ENCODE measurements at regions not wholly inside any gene's neighbourhood (a gene's known extent, or its start where the extent isn't known, plus 50 kb on each side); places are given as distances from the start of the nearest gene placed in this dataset.
"Not testable (repeated sequence)": the region's sequence is repeated elsewhere in the genome, so short reads cannot be mapped to it uniquely, and the experiment has no call there.

DNA sequence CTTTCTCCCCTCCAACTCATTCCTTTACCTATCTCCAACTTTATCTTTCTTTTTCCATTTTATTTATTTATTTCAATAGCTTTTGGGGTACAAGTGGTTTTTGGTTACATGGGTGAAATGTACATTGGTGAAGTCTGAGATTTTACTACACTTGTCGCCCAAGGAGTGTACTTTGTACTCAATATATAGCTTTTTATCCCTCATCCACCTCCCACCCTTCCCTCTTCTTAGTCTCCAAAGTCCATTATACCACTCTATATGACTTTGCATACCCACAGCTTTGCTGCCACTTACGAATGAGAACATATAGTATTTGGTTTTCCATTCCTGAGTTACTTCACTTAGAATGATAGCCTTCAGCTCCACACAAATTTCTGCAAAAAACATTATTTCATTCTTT is 152.6 kb upstream of the NUDT4 start:
- Mint-ChIP-seq H3K9me3 (peaks cover 3 to 19% (median 9%) of the 10 kb centered on the region in 9 donors), H3K27ac (no peak overlapping the region), H3K27me3 (no peaks in the 10 kb centered on the region), H3K4me1 (peaks cover 0 to 14% (median 2%) of the 10 kb centered on the region in 4 donors), H3K36me3 (peaks cover 0 to 8% (median 7%) of the 10 kb centered on the region in 3 donors), H3K4me3 (no peak overlapping the region)
- DNase-seq (no peak), ATAC-seq (no peak)
- POLR2A ChIA-PET, result no interaction called here

DNA sequence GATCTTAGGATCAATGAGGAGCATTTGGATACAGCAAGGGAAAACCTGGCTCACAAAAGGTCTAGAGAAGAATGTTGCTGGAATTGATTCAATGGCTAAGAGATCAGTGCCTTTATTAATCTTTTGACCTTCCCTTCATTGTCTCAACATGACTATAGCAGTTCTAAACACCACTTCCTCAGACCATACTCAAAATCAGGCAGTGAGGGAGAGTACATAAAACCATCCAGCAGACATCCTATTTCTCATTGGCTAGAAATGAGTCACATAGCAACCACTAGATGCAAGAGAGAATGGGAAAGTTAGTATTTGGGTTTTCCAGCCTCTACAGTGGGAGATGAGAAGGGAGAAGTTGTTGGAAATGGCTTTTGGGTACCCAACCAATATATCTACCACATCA is 151.4 kb upstream of the NUDT4 start:
- Mint-ChIP-seq H3K4me1 (peaks cover 0 to 14% (median 2%) of the 10 kb centered on the region in 4 donors), H3K4me3 (no peak overlapping the region), H3K36me3 (peaks cover 0 to 7% (median 6%) of the 10 kb centered on the region in 3 donors), H3K9me3 (peaks cover 2 to 18% (median 7%) of the 10 kb centered on the region in 9 donors), H3K27ac (no peak overlapping the region), H3K27me3 (no peaks in the 10 kb centered on the region)
- no peak for DNase-seq
- no peak for ATAC-seq
- POLR2A ChIA-PET, result no interaction called here

DNA sequence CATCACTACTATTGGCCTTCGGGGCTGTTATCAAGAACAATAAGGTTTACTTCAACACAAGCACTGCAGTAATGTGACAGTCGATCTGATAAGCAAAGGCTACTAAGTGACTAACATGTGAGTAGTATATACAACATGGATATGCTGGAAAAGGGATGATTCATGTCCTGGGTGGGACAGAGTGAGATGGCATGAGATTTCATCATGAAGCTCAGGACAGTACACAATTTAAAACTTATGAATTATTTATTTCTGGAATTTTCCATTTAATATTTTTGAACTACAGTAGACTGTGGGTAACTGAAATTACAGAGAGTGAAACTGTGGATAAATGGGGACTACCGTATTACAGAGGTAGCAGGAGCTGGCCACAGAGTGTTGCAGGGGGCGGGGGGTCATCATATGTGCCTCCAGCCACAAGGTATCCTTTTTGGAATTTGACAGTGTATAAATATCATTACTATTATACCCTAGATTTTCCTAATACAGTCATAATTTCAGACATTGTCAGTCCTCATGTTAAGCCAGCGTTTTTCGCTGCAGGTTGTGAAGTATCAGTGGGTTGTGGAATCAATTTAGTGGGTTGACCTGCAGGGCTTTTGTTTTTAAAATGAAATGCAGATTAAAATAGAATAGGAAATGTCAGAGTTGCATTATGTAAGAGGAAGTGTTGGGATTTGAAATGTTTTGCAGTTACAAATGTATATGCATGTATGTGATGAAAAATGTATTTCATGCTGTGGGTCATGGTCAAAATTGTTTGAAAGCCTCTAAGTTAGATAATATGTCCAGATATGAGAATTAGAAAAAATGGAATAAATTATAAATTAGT is 148.0 kb upstream of the NUDT4 start:
- Mint-ChIP-seq H3K27ac (no peak overlapping the region), H3K27me3 (peaks cover 0 to 2% (median 0%) of the 10 kb centered on the region in 5 donors), H3K36me3 (no peaks in the 10 kb centered on the region), H3K9me3 (peaks cover 0 to 11% (median 3%) of the 10 kb centered on the region in 9 donors), H3K4me1 (peaks cover 0 to under 1% (median 0%) of the 10 kb centered on the region in 4 donors), H3K4me3 (no peak overlapping the region)
- POLR2A ChIA-PET, result no interaction called here
- no peak for ATAC-seq
- no peak for DNase-seq

DNA sequence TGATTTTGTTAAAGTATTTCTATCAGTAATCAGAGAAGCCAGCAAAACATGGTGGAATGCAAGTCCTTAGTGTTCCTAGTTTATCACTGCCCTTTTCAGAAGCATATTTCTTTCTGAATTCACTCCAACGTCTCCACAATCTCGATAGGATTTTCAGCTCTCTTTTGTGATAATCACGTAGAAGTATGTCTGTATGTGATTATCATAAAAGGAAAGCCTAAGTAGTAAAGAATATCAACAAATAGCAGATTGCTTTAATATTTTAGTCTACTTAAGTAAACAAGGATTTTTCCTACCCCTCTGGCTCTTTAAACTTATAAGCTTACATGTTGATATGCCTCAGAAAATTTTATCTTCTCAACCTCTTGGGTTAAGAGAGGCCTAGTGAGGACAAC is 147.4 kb upstream of the NUDT4 start:
- H3K4me3 Mint-ChIP-seq, result no peak overlapping the region
- ATAC-seq, result no peak
- no peak for DNase-seq
- no peaks in the 10 kb centered on the region for H3K4me1 Mint-ChIP-seq
- H3K27ac Mint-ChIP-seq, result no peak overlapping the region
- H3K36me3 Mint-ChIP-seq, result no peaks in the 10 kb centered on the region
- H3K27me3 Mint-ChIP-seq, result peaks cover 0 to 2% (median 0%) of the 10 kb centered on the region in 5 donors
- peaks cover 0 to 11% (median 3%) of the 10 kb centered on the region in 9 donors for H3K9me3 Mint-ChIP-seq
- POLR2A ChIA-PET, result no interaction called here

DNA sequence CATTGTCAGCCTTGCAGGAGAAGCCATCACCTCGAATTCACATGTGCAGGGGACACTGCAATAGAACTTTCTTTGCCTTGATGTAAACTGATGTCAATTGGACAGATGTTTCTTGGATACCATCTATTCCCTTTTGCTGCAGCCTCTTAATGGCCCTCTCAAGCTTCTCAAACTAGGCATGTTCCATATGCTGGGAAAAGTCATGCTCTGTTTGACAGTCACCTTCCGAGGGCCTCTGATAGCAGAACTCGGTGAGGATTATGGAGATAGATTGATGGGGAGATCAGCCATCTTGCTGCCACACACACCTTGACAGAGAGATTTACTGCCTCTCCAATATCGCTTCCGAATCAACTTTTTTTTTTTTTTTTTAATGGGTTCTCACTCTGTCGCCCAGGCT is 145.8 kb upstream of the NUDT4 start:
- Mint-ChIP-seq H3K4me3 (no peak overlapping the region), H3K36me3 (no peaks in the 10 kb centered on the region), H3K4me1 (no peaks in the 10 kb centered on the region), H3K9me3 (peaks cover 0 to 18% (median 3%) of the 10 kb centered on the region in 9 donors), H3K27ac (peak overlapping the region in 1 of 10 donors; percentile 32), H3K27me3 (peaks cover 0 to 3% (median 0%) of the 10 kb centered on the region in 5 donors)
- ATAC-seq, result no peak
- POLR2A ChIA-PET, result interaction anchor here (0.6 kb wide), 1 partner anchor 47 kb away, joined by 3 read pairs; no protein-coding TSS in a partner anchor
- no peak for DNase-seq

DNA sequence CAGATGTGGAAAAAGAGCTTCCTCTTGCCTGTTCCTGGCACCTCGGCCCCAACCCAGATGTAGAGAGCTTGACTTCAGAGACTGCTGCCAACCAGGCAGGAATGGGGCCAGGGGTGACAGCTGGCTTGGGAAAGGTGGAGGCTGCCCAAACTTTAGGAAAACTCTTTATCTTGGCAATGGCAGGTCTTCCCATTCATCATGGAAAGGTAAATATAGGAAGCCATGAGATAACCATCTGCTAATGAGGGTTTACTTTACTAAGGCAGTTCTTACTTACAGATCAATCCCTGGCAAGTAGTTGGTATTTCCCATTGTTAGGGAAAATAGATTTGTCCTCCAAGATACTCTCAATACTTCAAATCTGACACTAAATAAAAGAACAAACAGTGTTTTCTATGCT is 143.1 kb upstream of the NUDT4 start:
- H3K27me3 Mint-ChIP-seq, result peaks cover 0 to 3% (median 0%) of the 10 kb centered on the region in 5 donors
- no peaks in the 10 kb centered on the region for H3K4me1 Mint-ChIP-seq
- POLR2A ChIA-PET, result no interaction called here
- H3K4me3 Mint-ChIP-seq, result no peak overlapping the region
- peaks cover 0 to 29% (median 3%) of the 10 kb centered on the region in 9 donors for H3K9me3 Mint-ChIP-seq
- ATAC-seq (no peak), DNase-seq (no peak)
- no peaks in the 10 kb centered on the region for H3K36me3 Mint-ChIP-seq
- H3K27ac Mint-ChIP-seq, result no peak overlapping the region

DNA sequence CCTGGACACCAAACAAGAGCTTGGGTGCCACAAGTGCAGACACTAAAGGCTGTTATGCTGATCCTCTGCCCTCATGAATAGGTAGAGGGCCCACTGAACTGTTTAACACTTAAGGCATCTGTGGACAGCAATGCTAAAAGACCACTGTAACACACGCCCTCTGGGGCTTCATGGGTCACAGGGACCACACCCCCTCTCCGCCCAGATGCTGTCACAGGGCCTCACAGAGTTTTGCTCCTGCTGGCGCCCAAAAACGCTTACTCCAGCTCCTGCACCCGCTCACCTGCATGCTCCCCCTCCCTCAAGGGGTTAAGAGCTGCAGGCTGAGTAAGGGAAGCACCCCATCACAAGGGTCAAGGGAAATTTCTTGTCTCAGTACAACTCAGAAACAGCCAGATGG is 141.8 kb upstream of the NUDT4 start:
- DNase-seq (no peak), ATAC-seq (no peak)
- no peak overlapping the region for H3K27ac Mint-ChIP-seq
- peaks cover 0 to 32% (median 7%) of the 10 kb centered on the region in 9 donors for H3K9me3 Mint-ChIP-seq
- no peaks in the 10 kb centered on the region for H3K36me3 Mint-ChIP-seq
- POLR2A ChIA-PET, result no interaction called here
- no peaks in the 10 kb centered on the region for H3K4me1 Mint-ChIP-seq
- H3K4me3 Mint-ChIP-seq, result no peak overlapping the region
- peaks cover 0 to 3% (median 0%) of the 10 kb centered on the region in 5 donors for H3K27me3 Mint-ChIP-seq

DNA sequence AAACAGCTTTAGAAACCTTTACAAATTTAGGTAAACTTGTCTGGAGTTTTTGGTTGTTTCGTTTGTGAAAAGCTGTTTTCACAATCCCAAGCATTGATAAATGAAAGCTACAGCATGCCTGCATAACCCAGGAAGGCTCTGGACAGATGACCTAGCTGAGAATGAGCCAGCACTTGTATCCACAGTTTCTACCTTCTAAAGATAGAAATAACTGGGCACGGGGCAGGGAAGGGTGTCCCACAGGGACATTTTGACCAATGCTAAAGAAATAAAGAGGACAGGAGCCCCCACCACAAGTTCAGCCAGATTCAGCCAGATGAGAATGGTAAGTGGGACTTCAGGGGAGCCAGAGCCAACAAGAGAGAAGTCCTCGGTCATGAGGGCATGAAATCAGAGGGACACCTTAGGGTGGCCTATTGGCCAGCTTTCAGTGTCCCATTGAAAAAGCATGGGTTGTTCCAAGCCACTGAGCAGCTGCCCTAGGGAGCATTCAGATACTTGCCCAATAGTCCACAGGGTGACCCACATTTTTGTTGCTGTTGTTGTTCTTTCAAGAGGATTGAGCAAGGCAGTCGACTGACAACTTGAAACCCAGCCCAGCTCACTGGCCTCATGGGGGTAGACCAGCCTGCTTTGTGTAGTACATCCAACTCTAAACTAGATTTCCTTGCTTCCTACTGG is 140.3 kb upstream of the NUDT4 start:
- Mint-ChIP-seq H3K9me3 (peaks cover 0 to 32% (median 7%) of the 10 kb centered on the region in 9 donors), H3K27me3 (peaks cover 0 to 3% (median 0%) of the 10 kb centered on the region in 5 donors), H3K4me1 (no peaks in the 10 kb centered on the region), H3K27ac (no peak overlapping the region), H3K4me3 (no peak overlapping the region), H3K36me3 (no peaks in the 10 kb centered on the region)
- POLR2A ChIA-PET, result no interaction called here
- ATAC-seq (no peak), DNase-seq (no peak)

DNA sequence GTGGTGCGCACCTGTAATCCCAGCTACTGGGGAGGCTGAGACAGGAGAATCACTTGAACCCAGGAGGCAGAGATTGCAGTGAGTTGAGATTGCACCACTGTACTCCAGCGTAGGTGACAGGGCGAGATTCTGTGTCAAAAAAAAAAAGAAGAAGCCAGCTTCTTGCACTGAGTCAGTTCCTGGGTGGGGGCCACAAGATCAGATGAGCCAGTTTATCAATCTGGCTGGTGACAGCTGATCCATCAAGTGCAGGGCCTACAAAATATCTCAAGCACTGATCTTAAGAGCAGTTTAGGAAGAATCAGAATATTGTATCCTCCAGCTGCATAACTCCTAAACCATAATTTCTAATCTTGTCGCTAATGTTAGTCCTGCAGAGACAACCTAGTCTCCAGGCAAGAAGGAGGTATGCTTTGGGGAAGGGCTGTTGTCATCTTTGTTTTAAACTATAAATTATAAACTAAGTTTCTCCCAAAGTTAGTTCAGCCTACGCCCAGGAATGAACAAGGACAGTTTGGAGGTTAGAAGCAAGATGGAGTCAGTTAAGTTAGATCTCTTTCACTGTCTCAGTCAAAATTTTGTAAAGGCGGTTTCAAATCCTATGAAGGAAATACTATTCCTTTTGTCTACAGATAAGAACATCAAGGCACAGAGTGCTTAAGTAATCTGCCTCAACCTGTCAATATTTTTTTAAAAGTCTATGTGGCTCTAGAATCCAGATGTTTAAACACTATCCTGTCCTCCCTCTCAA is 139.0 kb upstream of the NUDT4 start:
- H3K4me3 Mint-ChIP-seq, ATAC-seq, H3K36me3 Mint-ChIP-seq, DNase-seq, H3K27ac Mint-ChIP-seq, H3K27me3 Mint-ChIP-seq, POLR2A ChIA-PET: not testable (repeated sequence)
- Mint-ChIP-seq H3K4me1 (peaks cover 4 to 11% (median 8%) of the 10 kb centered on the region in 4 donors), H3K9me3 (peaks cover 0 to 32% (median 7%) of the 10 kb centered on the region in 9 donors)

DNA sequence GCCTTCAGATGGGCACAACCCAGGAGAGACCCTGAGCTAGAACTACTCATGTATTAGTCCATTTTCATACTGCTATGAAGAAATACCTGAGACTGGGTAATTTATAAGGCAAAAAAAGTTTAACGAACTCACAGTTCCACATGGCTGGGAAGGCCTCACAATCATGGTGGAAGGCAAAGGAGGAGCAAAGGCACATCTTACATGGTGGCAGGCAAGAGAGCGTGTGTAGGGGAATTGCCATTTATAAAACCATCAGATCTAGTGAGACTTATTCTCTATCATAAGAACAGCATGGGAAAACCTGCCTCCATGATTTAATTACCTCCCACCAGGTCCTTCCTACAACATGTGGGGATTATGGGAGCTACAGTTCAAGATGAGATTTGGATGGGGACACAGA is 137.9 kb upstream of the NUDT4 start:
- H3K4me1 Mint-ChIP-seq, result peaks cover 10 to 22% (median 19%) of the 10 kb centered on the region in 4 donors
- H3K4me3 Mint-ChIP-seq, H3K27ac Mint-ChIP-seq, DNase-seq, POLR2A ChIA-PET, ATAC-seq, H3K27me3 Mint-ChIP-seq, H3K36me3 Mint-ChIP-seq: not testable (repeated sequence)
- H3K9me3 Mint-ChIP-seq, result peaks cover 0 to 32% (median 7%) of the 10 kb centered on the region in 9 donors

DNA sequence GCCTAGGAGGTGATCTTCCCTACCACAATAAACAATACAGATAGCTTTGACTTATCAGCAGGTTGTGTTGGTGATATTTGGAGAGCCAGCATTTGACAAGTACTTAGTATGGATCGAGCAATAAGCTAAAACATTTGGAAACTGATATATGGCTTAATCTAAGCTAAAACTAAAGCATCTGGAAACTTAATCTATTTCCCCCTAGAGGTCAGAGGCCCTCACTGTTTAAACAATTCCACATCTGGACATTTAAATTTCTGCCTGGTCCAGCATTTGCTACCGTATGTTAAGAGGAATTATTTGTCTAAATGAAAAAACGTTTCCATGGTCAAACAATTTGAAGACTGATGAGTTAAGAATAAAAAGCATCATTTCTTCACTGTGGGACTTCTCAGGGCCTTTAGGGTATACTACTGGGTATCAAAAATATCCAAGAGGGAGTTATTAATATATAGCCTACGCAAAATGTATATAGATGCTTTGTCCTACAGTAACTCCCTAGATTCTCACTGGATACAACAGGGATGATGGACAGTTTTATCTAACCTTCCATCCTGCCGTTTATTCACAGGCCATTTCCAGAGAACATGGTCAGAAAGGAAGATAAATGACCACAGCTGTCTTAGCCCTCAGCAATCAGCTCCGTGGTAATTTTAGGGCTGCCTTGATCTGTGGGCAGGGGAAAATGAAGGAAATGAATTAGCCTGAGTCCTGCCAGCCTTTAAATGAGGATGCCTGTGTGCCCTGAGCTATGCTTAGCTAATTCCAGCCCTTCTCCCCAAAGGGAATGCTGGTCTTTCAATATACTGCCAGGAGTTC is 135.4 kb upstream of the NUDT4 start:
- ATAC-seq (no peak), DNase-seq (no peak)
- H3K4me3 Mint-ChIP-seq, result no peak overlapping the region
- H3K27me3 Mint-ChIP-seq, result no peaks in the 10 kb centered on the region
- peaks cover 15 to 47% (median 41%) of the 10 kb centered on the region in 4 donors for H3K4me1 Mint-ChIP-seq
- POLR2A ChIA-PET, result no interaction called here
- peaks cover 0 to 20% (median 7%) of the 10 kb centered on the region in 9 donors for H3K9me3 Mint-ChIP-seq
- peak overlapping the region in 3 of 10 donors; percentile 7 to 89 (median 40) for H3K27ac Mint-ChIP-seq
- no peaks in the 10 kb centered on the region for H3K36me3 Mint-ChIP-seq

DNA sequence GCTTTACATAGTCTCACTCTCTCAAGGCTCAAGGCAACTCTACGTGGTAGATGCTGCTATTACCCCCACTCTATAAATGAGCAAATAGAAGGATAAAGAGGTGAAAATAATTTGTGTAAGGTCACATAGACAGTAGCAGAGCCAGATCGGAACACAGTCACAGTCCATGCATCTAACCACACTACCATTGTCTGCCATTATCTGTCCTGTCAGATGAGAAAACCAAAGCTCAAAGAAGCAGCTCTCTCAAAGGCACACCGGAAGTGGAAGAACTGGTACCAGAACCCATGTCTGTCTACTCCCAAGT is 134.4 kb upstream of the NUDT4 start:
- Mint-ChIP-seq H3K9me3 (peaks cover 0 to 14% (median 7%) of the 10 kb centered on the region in 9 donors), H3K4me1 (peaks cover 15 to 57% (median 50%) of the 10 kb centered on the region in 4 donors), H3K36me3 (no peaks in the 10 kb centered on the region), H3K4me3 (no peak overlapping the region), H3K27ac (peak overlapping the region in 7 of 10 donors; percentile 56 to 96 (median 84)), H3K27me3 (no peaks in the 10 kb centered on the region)
- POLR2A ChIA-PET, result no interaction called here
- DNase-seq (no peak), ATAC-seq (no peak)
